HCT116 (cell line): ENCODE measurements at regions not wholly inside any gene's neighbourhood (a gene's known extent, or its start where the extent isn't known, plus 50 kb on each side); places are given as distances from the start of the nearest gene placed in this dataset.

Source experiments
- ATAC-seq: fragments of 200-7000 bp; cut with Tn5 transposase; 2 replicates; pipeline ENCODE4 v1.9.1; 2020; ENCODE audit warnings: mild to moderate bottlenecking, moderate library complexity
- BruUV-seq: library from RNA; stranded (reverse); fragments of 400-500 nt; replicated peaks from 2 replicates; lab custom pipeline; 2021; lab: Mats Ljungman, UMichigan
- CTCF ChIA-PET: fragments of 300-600 bp; sonication (Branson Sonifier 250); formaldehyde crosslinking; loops from one replicate; lab custom pipeline; 2021; ENCODE audit warnings: antibody characterized with exemption; lab: Charles Lee
- POLR2A ChIA-PET: fragments of 300-600, 350-600 bp; sonication (Branson Sonifier 250); formaldehyde crosslinking; loops from one replicate; lab custom pipeline; 2021; ENCODE audit warnings: antibody characterized with exemption; lab: Charles Lee
- RAD21 ChIA-PET, 2 experiments: fragments of 300-600 bp; sonication (Branson Sonifier 250); formaldehyde crosslinking; loops; one replicate each; lab custom pipeline; 2023; ENCODE audit warnings: low total read pairs in 2 of 2; ENCODE audit not compliant: uncharacterized antibody in 2 of 2, unreplicated experiment in 2 of 2, low non-redundant PET in 1 of 2; lab: Charles Lee
- DNase-seq: peaks from one replicate; pipeline ENCODE4 v3.0.0-alpha.2; 2010; ENCODE audit warnings: low read depth, low spot score
- H2AFZ ChIP-seq: fragments of 200-600 bp; shearing (Covaris generic), sonication (generic); 2 replicates; pipeline ENCODE4 v1.6.1; 2017; ENCODE audit warnings: low read depth, mixed run types, mixed read lengths, antibody characterized with exemption, low read length; ENCODE audit not compliant: poor library complexity, severe bottlenecking
- H3K27ac ChIP-seq: 2 replicates; pipeline ENCODE4 v1.5.1; 2012; ENCODE audit warnings: low read depth, low read length
- H3K27me3 ChIP-seq: fragments of 200-600 bp; sonication (generic); 2 replicates; pipeline ENCODE4 v1.6.1; 2016; ENCODE audit warnings: mixed run types, low read length, mixed read lengths; ENCODE audit not compliant: insufficient read depth
- H3K36me3 ChIP-seq, 2 experiments: fragments of 200-500 bp in 1 of 2; fragments of 200-600 bp in 1 of 2; sonication (Bioruptor generic) in 1 of 2; sonication (generic) in 1 of 2; 2 replicates each; pipeline versions ENCODE4 v1.5.1 to v1.6.1; 2014 to 2016; ENCODE audit warnings: low read length in 2 of 2, inconsistent platforms in 1 of 2, mixed read lengths in 1 of 2, mixed run types in 1 of 2; ENCODE audit not compliant: insufficient read depth in 2 of 2, control insufficient read depth in 1 of 2
- H3K4me1 ChIP-seq, 2 experiments: fragments of 200-600 bp in 1 of 2; sonication (generic) in 1 of 2; 2 replicates each; pipeline versions ENCODE4 v1.5.1 to v1.6.1; 2012 to 2017; ENCODE audit warnings: low read length in 2 of 2, inconsistent platforms in 1 of 2, mild to moderate bottlenecking in 1 of 2, mixed read lengths in 1 of 2, mixed run types in 1 of 2, moderate library complexity in 1 of 2; ENCODE audit not compliant: insufficient read depth in 2 of 2, control insufficient read depth in 1 of 2
- H3K4me2 ChIP-seq: fragments of 200-600 bp; sonication (generic); 2 replicates; pipeline ENCODE4 v1.6.1; 2017; ENCODE audit warnings: mixed run types, low read length, mixed read lengths
- H3K4me3 ChIP-seq, 2 experiments: fragments of 200-600 bp in 1 of 2; sonication (generic) in 1 of 2; replicated peaks in 1 of 2; 2 replicates each; pipeline ENCODE4 v1.5.1; 2011 to 2016; ENCODE audit warnings: low read length in 2 of 2, control low read depth in 1 of 2, low read depth in 1 of 2, mild to moderate bottlenecking in 1 of 2, mixed read lengths in 1 of 2, mixed run types in 1 of 2
- H3K79me2 ChIP-seq: fragments of 200-600 bp; sonication (generic); 2 replicates; pipeline ENCODE4 v1.6.1; 2017; ENCODE audit warnings: mild to moderate bottlenecking, mixed run types, low read length, moderate library complexity, mixed read lengths; ENCODE audit not compliant: insufficient read depth
- H3K9ac ChIP-seq: fragments of 200-600 bp; sonication (generic); 2 replicates; pipeline ENCODE4 v1.6.1; 2016; ENCODE audit warnings: low read length, mixed read lengths
- H3K9me2 ChIP-seq: fragments of 200-600 bp; sonication (generic), shearing (Covaris generic); 2 replicates; pipeline ENCODE4 v1.6.1; 2017; ENCODE audit warnings: mixed run types, mild to moderate bottlenecking, moderate library complexity; ENCODE audit not compliant: insufficient read depth
- H3K9me3 ChIP-seq, 2 experiments: fragments of 200-500 bp in 1 of 2; fragments of 200-600 bp in 1 of 2; sonication (Bioruptor generic) in 1 of 2; sonication (generic) in 1 of 2; 2 replicates each; pipeline ENCODE4 v1.6.1; 2014 to 2017; ENCODE audit warnings: low read length in 2 of 2, mixed read lengths in 2 of 2, inconsistent platforms in 1 of 2, low read depth in 1 of 2, mild to moderate bottlenecking in 1 of 2, mixed run types in 1 of 2, moderate library complexity in 1 of 2; ENCODE audit not compliant: control insufficient read depth in 1 of 2, insufficient read depth in 1 of 2
- H4K20me1 ChIP-seq: fragments of 200-600 bp; sonication (generic), shearing (Covaris generic); 2 replicates; pipeline ENCODE4 v1.6.1; 2017; ENCODE audit warnings: mixed run types, mild to moderate bottlenecking, moderate library complexity; ENCODE audit not compliant: insufficient read depth
- CBX3 ChIP-seq: IDR thresholded peaks from 2 replicates; pipeline ENCODE4 v1.6.1; 2012; ENCODE audit warnings: low read depth
- CEBPB ChIP-seq: IDR thresholded peaks from 2 replicates; pipeline ENCODE4 v1.6.1; 2012; ENCODE audit warnings: low read depth
- EZH2 ChIP-seq: fragments of 200-600 bp; sonication (generic); IDR thresholded peaks from 2 replicates; pipeline ENCODE4 v1.6.1; 2017; ENCODE audit warnings: antibody characterized with exemption, mixed run types
- FOSL1 ChIP-seq: IDR thresholded peaks from 2 replicates; pipeline ENCODE4 v1.6.1; 2012; ENCODE audit warnings: low read depth
- POLR2A ChIP-seq: IDR thresholded peaks from 2 replicates; pipeline ENCODE4 v1.7.0; 2011; ENCODE audit warnings: borderline replicate concordance; ENCODE audit not compliant: insufficient read depth, insufficient read length; ENCODE audit errors: extremely low read depth
- POLR2AphosphoS5 ChIP-seq: IDR thresholded peaks from 2 replicates; pipeline ENCODE4 v1.6.1; 2011; ENCODE audit warnings: mild to moderate bottlenecking, low read depth, low read length, moderate library complexity
- RAD21 ChIP-seq: IDR thresholded peaks from 2 replicates; pipeline ENCODE4 v1.6.1; 2012; ENCODE audit warnings: low read depth, mild to moderate bottlenecking
- SRF ChIP-seq: IDR thresholded peaks from 2 replicates; pipeline ENCODE4 v1.6.1; 2012; ENCODE audit warnings: low read depth
- TCF7L2 ChIP-seq: IDR thresholded peaks from 2 replicates; pipeline ENCODE4 v1.7.0; 2011; ENCODE audit warnings: borderline replicate concordance, inconsistent platforms; ENCODE audit not compliant: insufficient read depth, insufficient read length; ENCODE audit errors: extremely low read depth
- YY1 ChIP-seq: IDR thresholded peaks from 2 replicates; pipeline ENCODE4 v1.6.1; 2011; ENCODE audit warnings: low read length, low read depth, moderate library complexity, mild to moderate bottlenecking; ENCODE audit not compliant: insufficient replicate concordance; ENCODE audit errors: extremely low read depth
- ZFX ChIP-seq: fragments of 450-650 bp; IDR thresholded peaks from 2 replicates; pipeline ENCODE4 v1.6.1; 2017
- ZNF274 ChIP-seq: fragments of 200-500 bp; sonication (Bioruptor generic); IDR thresholded peaks from 2 replicates; pipeline ENCODE4 v1.6.1; 2014; ENCODE audit warnings: mild to moderate bottlenecking, low read depth, low read length, inconsistent platforms
- intact Hi-C: fragments of 100-400 bp; cut with micrococcal nuclease; formaldehyde crosslinking; loops from 2 replicates; pipeline ENCODE4 v1.10.0; 2022
- TF ChIP-seq, protein P1 (sequence below): IDR thresholded peaks from 2 replicates; pipeline ENCODE4 v1.6.1; 2012
- TF ChIP-seq, protein P2 (sequence below): IDR thresholded peaks from 2 replicates; pipeline ENCODE4 v1.6.1; 2012
- TF ChIP-seq, protein P3 (sequence below): IDR thresholded peaks from 2 replicates; pipeline ENCODE4 v1.6.1; 2011; ENCODE audit warnings: mild to moderate bottlenecking, low read length, moderate library complexity; ENCODE audit not compliant: insufficient replicate concordance; ENCODE audit errors: extremely low read depth
- TF ChIP-seq, protein P4 (sequence below): IDR thresholded peaks from 2 replicates; pipeline ENCODE4 v1.6.1; 2012; ENCODE audit warnings: low read depth

DNA sequence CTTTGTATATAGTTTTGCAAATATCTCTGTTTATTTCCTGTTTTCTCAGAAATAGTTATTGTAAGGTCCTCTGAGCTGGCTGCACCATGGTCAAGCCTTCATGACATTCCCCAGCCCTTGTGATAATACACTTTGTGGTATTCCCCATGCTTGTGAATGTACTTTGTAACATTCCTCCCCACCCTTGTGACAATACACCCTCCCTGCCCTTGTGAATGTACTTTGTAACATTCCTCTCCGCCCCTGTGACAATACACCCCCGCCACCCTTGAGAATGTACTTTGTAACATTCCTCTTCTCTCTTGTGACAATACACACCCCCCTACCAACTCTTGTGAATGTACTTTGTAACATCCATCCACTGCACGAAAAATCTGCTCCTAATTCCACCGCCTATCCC is 530.7 kb downstream of the CENPC start (continued):
- TF ChIP-seq EZH2 (no peak), POLR2AphosphoS5 (no peak)

DNA sequence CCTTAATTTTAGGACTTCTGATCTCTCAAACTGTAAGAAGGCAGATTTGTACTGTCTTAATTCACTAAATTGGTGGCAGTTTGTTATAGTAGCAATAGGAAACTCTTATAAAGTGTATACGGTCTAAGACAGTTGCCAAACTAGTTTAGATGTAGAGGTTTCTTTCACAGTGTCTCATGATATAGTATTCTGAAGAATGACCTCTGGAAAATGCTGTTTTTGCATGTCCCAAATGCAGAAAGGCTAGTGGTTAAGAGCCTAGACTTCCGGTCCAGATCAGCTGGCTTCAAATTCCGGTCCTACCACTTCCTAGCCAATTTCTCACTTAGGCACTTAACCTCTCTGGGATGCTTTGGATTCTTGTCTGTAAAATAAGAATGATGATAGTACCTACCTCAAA is 538.5 kb downstream of the CENPC start:
- ChIA-PET RAD21 (no interaction called here), CTCF (no interaction called here), POLR2A (no interaction called here)
- no peaks in the 10 kb centered on the region for H3K27me3 ChIP-seq
- no peaks in the 10 kb centered on the region for H4K20me1 ChIP-seq
- intact Hi-C loops, result no loop called here
- no peaks in the 10 kb centered on the region for H3K79me2 ChIP-seq
- H3K9me2 ChIP-seq, result no peaks in the 10 kb centered on the region
- H3K36me3 ChIP-seq, result no peaks in the 10 kb centered on the region
- no TSS peak for BruUV-seq
- H3K4me1 ChIP-seq, result no peaks in the 10 kb centered on the region
- H3K9me3 ChIP-seq, result peaks cover 12 to 24% of the 10 kb centered on the region in 2 experiments; a peak in 3 of 4 replicates
- no peak overlapping the region for H3K9ac ChIP-seq
- H3K4me2 ChIP-seq, result no peak overlapping the region
- DNase-seq (no peak), ATAC-seq (no peak)
- no peak overlapping the region for H2AFZ ChIP-seq
- H3K27ac ChIP-seq, result no peak overlapping the region
- H3K4me3 ChIP-seq, result no peak overlapping the region
- TF ChIP-seq RAD21 (no peak), TCF7L2 (no peak), POLR2A (no peak), ZFX (no peak), EZH2 (no peak), YY1 (no peak), CEBPB (no peak), FOSL1 (no peak), POLR2AphosphoS5 (no peak), SRF (no peak), CBX3 (no peak), ZNF274 (no peak)
- TF ChIP-seq, protein P1, sequence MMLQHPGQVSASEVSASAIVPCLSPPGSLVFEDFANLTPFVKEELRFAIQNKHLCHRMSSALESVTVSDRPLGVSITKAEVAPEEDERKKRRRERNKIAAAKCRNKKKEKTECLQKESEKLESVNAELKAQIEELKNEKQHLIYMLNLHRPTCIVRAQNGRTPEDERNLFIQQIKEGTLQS, result no peak
- TF ChIP-seq, protein P2, sequence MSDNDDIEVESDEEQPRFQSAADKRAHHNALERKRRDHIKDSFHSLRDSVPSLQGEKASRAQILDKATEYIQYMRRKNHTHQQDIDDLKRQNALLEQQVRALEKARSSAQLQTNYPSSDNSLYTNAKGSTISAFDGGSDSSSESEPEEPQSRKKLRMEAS, result no peak
- TF ChIP-seq, protein P3, sequence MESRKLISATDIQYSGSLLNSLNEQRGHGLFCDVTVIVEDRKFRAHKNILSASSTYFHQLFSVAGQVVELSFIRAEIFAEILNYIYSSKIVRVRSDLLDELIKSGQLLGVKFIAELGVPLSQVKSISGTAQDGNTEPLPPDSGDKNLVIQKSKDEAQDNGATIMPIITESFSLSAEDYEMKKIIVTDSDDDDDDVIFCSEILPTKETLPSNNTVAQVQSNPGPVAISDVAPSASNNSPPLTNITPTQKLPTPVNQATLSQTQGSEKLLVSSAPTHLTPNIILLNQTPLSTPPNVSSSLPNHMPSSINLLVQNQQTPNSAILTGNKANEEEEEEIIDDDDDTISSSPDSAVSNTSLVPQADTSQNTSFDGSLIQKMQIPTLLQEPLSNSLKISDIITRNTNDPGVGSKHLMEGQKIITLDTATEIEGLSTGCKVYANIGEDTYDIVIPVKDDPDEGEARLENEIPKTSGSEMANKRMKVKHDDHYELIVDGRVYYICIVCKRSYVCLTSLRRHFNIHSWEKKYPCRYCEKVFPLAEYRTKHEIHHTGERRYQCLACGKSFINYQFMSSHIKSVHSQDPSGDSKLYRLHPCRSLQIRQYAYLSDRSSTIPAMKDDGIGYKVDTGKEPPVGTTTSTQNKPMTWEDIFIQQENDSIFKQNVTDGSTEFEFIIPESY, result no peak
- TF ChIP-seq, protein P4, sequence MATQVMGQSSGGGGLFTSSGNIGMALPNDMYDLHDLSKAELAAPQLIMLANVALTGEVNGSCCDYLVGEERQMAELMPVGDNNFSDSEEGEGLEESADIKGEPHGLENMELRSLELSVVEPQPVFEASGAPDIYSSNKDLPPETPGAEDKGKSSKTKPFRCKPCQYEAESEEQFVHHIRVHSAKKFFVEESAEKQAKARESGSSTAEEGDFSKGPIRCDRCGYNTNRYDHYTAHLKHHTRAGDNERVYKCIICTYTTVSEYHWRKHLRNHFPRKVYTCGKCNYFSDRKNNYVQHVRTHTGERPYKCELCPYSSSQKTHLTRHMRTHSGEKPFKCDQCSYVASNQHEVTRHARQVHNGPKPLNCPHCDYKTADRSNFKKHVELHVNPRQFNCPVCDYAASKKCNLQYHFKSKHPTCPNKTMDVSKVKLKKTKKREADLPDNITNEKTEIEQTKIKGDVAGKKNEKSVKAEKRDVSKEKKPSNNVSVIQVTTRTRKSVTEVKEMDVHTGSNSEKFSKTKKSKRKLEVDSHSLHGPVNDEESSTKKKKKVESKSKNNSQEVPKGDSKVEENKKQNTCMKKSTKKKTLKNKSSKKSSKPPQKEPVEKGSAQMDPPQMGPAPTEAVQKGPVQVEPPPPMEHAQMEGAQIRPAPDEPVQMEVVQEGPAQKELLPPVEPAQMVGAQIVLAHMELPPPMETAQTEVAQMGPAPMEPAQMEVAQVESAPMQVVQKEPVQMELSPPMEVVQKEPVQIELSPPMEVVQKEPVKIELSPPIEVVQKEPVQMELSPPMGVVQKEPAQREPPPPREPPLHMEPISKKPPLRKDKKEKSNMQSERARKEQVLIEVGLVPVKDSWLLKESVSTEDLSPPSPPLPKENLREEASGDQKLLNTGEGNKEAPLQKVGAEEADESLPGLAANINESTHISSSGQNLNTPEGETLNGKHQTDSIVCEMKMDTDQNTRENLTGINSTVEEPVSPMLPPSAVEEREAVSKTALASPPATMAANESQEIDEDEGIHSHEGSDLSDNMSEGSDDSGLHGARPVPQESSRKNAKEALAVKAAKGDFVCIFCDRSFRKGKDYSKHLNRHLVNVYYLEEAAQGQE, result no peak
